ENCODE measurements at regions not wholly inside any gene's neighbourhood (a gene's known extent, or its start where the extent isn't known, plus 50 kb on each side); places are given as distances from the start of the nearest gene placed in this dataset.

- peak overlapping the region; percentile 44 for H2AFZ ChIP-seq (ENCODE audit: control insufficient read depth, low read length)
- H3K79me2 ChIP-seq (ENCODE audit: control insufficient read depth, insufficient read depth, low read length): no peaks in the 10 kb centered on the region
- H3K9ac ChIP-seq (ENCODE audit: control insufficient read depth, extremely low read depth, insufficient read depth, low read length): no peak overlapping the region
- no peaks in the 10 kb centered on the region for H3K27me3 ChIP-seq (ENCODE audit: control insufficient read depth, extremely low read depth, insufficient read depth, low read length)
- peak overlapping the region; percentile 34 for H3K4me2 ChIP-seq (ENCODE audit: control insufficient read depth, extremely low read depth, insufficient read depth, low read depth, low read length)
- DNase-seq (ENCODE audit: low read depth, low spot score): no peak
- dilution Hi-C loops (cut with MboI; ENCODE audit: extremely low pct_ligation_motif_present, low sequenced_read_pairs): no loop called here
- H3K4me1 ChIP-seq (ENCODE audit: control insufficient read depth, extremely low read depth, insufficient read depth, low read length): peaks cover 26% of the 10 kb centered on the region
- H3K9me1 ChIP-seq (ENCODE audit: control insufficient read depth, extremely low read depth, insufficient read depth, low read length): no peaks in the 10 kb centered on the region
- H3K9me3 ChIP-seq (ENCODE audit: control insufficient read depth, low read depth, low read length): no peaks in the 10 kb centered on the region
- no peak overlapping the region for H3K27ac ChIP-seq (ENCODE audit: control insufficient read depth, insufficient read depth, low read length)
- H3K36me3 ChIP-seq (ENCODE audit: control insufficient read depth in 2 of 2, extremely low read depth in 1 of 2, insufficient read depth in 2 of 2, low read length in 2 of 2): no peaks in the 10 kb centered on the region
- no peak for FAIRE-seq
- H4K20me1 ChIP-seq (ENCODE audit: control insufficient read depth, extremely low read depth, insufficient read depth, low read length): no peaks in the 10 kb centered on the region
- TF ChIP-seq EZH2 (IDR thresholded peaks at IDR 0.05; ENCODE audit: low read length) (no peak), CTCF (optimal IDR thresholded peaks at IDR 0.05 in 1 of 3, IDR thresholded peaks at IDR 0.05 in 1 of 3, conservative IDR thresholded peaks at IDR 0.05 in 1 of 3; ENCODE audit: extremely low read depth in 1 of 3, insufficient read depth in 2 of 3, low read length in 3 of 3) (no peak)
- H3K4me3 ChIP-seq (ENCODE audit: control insufficient read depth in 2 of 3, extremely low read depth in 1 of 3, insufficient read depth in 2 of 3, low read depth in 1 of 3, low read length in 3 of 3): peak overlapping the region in 2 of 3 experiments; percentile 16 to 38
Measured at GRCh38 chr18:28792404-28793086, 615.6 kb upstream of the CDH2 start.

GRCh38 chr18:28791101-28791500 is 614.2 kb upstream of the CDH2 start:
- no peak for TF ChIP-seq EZH2 (IDR thresholded peaks at IDR 0.05; ENCODE audit: low read length)
- TF ChIP-seq CTCF (optimal IDR thresholded peaks at IDR 0.05 in 1 of 3, IDR thresholded peaks at IDR 0.05 in 1 of 3, conservative IDR thresholded peaks at IDR 0.05 in 1 of 3; ENCODE audit: extremely low read depth in 1 of 3, insufficient read depth in 2 of 3, low read length in 3 of 3): no peak
- Histone ChIP-seq H3K4me2 (ENCODE audit: control insufficient read depth, extremely low read depth, insufficient read depth, low read depth, low read length) (no peak overlapping the region), H2AFZ (ENCODE audit: control insufficient read depth, low read length) (no peak overlapping the region), H3K4me1 (ENCODE audit: control insufficient read depth, extremely low read depth, insufficient read depth, low read length) (peaks cover 26% of the 10 kb centered on the region), H3K27ac (ENCODE audit: control insufficient read depth, insufficient read depth, low read length) (no peak overlapping the region), H3K36me3 (ENCODE audit: control insufficient read depth in 2 of 2, extremely low read depth in 1 of 2, insufficient read depth in 2 of 2, low read length in 2 of 2) (no peaks in the 10 kb centered on the region), H3K27me3 (ENCODE audit: control insufficient read depth, extremely low read depth, insufficient read depth, low read length) (no peaks in the 10 kb centered on the region), H3K9me1 (ENCODE audit: control insufficient read depth, extremely low read depth, insufficient read depth, low read length) (no peaks in the 10 kb centered on the region), H3K79me2 (ENCODE audit: control insufficient read depth, insufficient read depth, low read length) (no peaks in the 10 kb centered on the region), H3K9me3 (ENCODE audit: control insufficient read depth, low read depth, low read length) (no peaks in the 10 kb centered on the region), H4K20me1 (ENCODE audit: control insufficient read depth, extremely low read depth, insufficient read depth, low read length) (no peaks in the 10 kb centered on the region), H3K4me3 (ENCODE audit: control insufficient read depth in 2 of 3, extremely low read depth in 1 of 3, insufficient read depth in 2 of 3, low read depth in 1 of 3, low read length in 3 of 3) (no peak overlapping the region), H3K9ac (ENCODE audit: control insufficient read depth, extremely low read depth, insufficient read depth, low read length) (no peak overlapping the region)
- no peak for DNase-seq (ENCODE audit: low read depth, low spot score)
- no peak for FAIRE-seq
- dilution Hi-C loops (cut with MboI; ENCODE audit: extremely low pct_ligation_motif_present, low sequenced_read_pairs): no loop called here

Measured in keratinocyte (primary cell).